SK-N-MC (cell line): ENCODE measurements at regions not wholly inside any gene's neighbourhood (a gene's known extent, or its start where the extent isn't known, plus 50 kb on each side); places are given as distances from the start of the nearest gene placed in this dataset.

Experiments
- EZH2 ChIP-seq: fragments of 200-600 bp; sonication (generic); IDR thresholded peaks from one replicate; pipeline ENCODE4 v1.6.1; 2017; ENCODE audit warnings: antibody characterized with exemption
- FOXP2 ChIP-seq: optimal IDR thresholded peaks from 2 replicates; pipeline ENCODE3; 2011; ENCODE audit warnings: mild to moderate bottlenecking, moderate library complexity; ENCODE audit not compliant: insufficient read depth; ENCODE audit errors: extremely low read length, control extremely low read depth
- POLR2AphosphoS5 ChIP-seq: IDR thresholded peaks from 2 replicates; pipeline ENCODE4 v1.6.1; 2012; ENCODE audit warnings: mild to moderate bottlenecking, low read depth, low read length, borderline replicate concordance

DNA sequence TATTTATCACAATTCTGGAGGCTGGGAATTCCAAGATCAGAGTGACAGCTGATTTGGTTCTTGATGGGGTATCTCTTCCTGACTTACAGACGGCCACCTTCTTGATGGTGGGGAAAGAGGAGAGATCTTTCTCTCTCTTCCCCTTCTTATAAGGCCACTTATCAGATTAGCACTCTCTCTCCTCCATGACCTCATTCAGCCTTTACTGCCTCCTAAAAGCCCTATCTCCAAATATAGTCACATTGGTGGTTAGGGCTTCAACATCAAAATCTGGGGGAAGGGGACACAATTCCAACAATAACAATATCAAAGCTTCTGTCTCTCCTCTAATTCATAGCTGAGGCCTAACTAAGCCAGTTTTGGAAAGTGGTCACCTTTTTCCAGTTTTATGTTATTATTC is 91.7 kb upstream of the MBNL1 start:
- TF ChIP-seq EZH2 (no peak), POLR2AphosphoS5 (no peak), FOXP2 (no peak)
